Kidney epithelial cell (primary cell): ENCODE measurements at regions not wholly inside any gene's neighbourhood (a gene's known extent, or its start where the extent isn't known, plus 50 kb on each side); places are given as distances from the start of the nearest gene placed in this dataset.

Source experiments
- DNase-seq: peaks from one replicate; pipeline ENCODE4 v3.0.0-alpha.2; 2010; ENCODE audit warnings: low read depth
- H3K27me3 ChIP-seq: 2 replicates; pipeline ENCODE4 v1.6.0; 2011; ENCODE audit warnings: low read length; ENCODE audit not compliant: control insufficient read depth, insufficient read depth
- H3K36me3 ChIP-seq: 2 replicates; pipeline ENCODE4 v1.5.1; 2011; ENCODE audit warnings: low read length; ENCODE audit not compliant: control insufficient read depth, insufficient read depth
- H3K4me3 ChIP-seq: 2 replicates; pipeline ENCODE4 v1.5.1; 2011; ENCODE audit warnings: low read depth, mild to moderate bottlenecking, control low read depth, low read length
- CTCF ChIP-seq: IDR thresholded peaks from 2 replicates; pipeline ENCODE4 v1.5.1; 2011; ENCODE audit warnings: mild to moderate bottlenecking, moderate library complexity, low read length, control low read depth, inconsistent platforms; ENCODE audit not compliant: insufficient read depth, poor library complexity, severe bottlenecking

- H3K27me3 ChIP-seq: no peaks in the 10 kb centered on the region
- H3K4me3 ChIP-seq: no peak overlapping the region
- no peaks in the 10 kb centered on the region for H3K36me3 ChIP-seq
- TF ChIP-seq CTCF: no peak
- DNase-seq: no peak
Observed at GRCh38 chr3:55305696-55306485, 181.2 kb downstream of the WNT5A start.

DNA sequence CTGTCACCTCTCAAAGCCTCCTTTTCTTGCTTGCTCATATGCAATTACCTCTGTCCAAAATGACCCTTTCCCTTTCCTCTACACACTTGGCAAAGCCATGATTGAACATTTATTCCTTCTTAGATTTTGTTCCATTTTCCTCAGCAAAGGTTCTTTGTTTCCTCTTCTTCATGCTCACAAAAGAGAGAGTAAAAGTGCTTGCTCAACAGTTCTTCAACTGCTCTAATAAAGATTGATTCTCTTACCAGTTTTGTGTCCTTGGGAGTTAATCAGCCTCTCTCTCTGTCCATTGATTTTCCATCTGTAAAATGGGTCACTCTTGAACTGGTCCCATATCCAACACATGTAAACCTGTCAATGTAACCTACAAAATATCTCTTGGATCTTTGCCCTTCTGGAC, 186.4 kb downstream of the WNT5A start:
- H3K27me3 ChIP-seq: no peaks in the 10 kb centered on the region
- no peak for DNase-seq
- TF ChIP-seq CTCF: no peak
- H3K4me3 ChIP-seq: no peak overlapping the region
- no peaks in the 10 kb centered on the region for H3K36me3 ChIP-seq

DNA sequence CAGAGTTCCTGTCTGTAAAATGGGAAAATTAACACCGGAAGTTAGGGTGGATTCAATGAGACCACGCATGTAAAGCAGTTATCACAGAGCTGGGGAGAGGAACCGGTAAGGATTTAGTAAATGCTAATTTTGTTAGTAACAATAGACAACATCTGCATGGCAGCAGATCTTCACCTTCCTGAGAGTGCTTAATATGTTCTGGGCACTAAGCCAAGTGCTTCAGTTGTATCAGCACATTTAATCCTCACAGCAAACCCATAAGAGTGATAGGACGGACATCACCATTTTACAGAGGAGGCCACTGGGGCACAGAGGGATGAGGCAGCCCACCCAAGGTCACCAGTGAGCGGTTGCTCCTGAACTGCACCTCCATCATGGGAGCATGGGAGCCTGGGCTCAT, 189.4 kb downstream of the WNT5A start:
- no peak for TF ChIP-seq CTCF
- Histone ChIP-seq H3K4me3 (no peak overlapping the region), H3K27me3 (no peaks in the 10 kb centered on the region), H3K36me3 (no peaks in the 10 kb centered on the region)
- DNase-seq: no peak

- H3K27me3 ChIP-seq: no peaks in the 10 kb centered on the region
- no peaks in the 10 kb centered on the region for H3K36me3 ChIP-seq
- no peak for TF ChIP-seq CTCF
Observed at GRCh38 chr3:55297245-55297644, 189.9 kb downstream of the WNT5A start.

DNA sequence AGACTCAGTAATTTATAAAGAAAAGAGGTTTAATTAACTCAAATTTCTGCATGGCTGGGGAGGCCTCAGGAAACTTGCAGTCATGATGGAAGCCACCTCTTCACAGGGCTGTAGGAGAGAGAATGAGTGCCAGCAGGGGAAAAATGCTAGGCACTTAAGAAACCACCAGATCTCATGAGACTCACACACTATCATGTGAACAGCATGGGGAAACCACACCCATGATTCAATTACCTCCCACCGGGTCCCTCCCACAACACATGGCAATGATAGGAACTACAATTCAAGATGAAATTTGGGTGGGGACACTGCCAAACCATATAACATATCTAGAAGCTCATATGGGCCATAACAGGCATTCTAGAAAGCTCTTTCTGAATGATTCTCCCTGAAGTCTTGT, 190.3 kb downstream of the WNT5A start:
- Histone ChIP-seq H3K36me3 (no peaks in the 10 kb centered on the region), H3K27me3 (no peaks in the 10 kb centered on the region), H3K4me3 (no peak overlapping the region)
- DNase-seq: no peak
- no peak for TF ChIP-seq CTCF

More at GRCh38 chr3:55297245-55297644, 189.9 kb downstream of the WNT5A start:
- DNase-seq: no peak
- H3K4me3 ChIP-seq: no peak overlapping the region

DNA sequence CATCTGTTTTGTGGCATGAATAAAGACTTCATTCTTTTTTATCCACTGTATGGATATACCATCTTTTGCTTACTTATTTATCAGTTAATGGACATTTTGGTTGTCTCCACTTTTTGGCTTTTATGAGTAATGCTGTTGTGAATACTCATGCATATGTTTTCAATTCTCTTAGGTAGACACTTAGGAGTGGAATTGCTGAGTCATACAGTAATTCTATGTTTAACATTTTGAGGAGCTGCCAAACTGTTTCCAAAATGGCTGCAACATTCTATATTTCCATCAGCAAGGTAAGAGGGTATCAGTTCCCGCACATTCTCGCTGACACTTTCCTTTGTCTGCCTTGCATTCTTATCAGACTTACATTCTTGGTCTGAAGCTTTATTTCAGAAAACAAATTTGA, 191.1 kb downstream of the WNT5A start:
- DNase-seq: no peak
- H3K36me3 ChIP-seq: no peaks in the 10 kb centered on the region
- H3K27me3 ChIP-seq: no peaks in the 10 kb centered on the region
- no peak overlapping the region for H3K4me3 ChIP-seq
- TF ChIP-seq CTCF: no peak
